ENCODE measurements at regions not wholly inside any gene's neighbourhood (a gene's known extent, or its start where the extent isn't known, plus 50 kb on each side); places are given as distances from the start of the nearest gene placed in this dataset.

DNA sequence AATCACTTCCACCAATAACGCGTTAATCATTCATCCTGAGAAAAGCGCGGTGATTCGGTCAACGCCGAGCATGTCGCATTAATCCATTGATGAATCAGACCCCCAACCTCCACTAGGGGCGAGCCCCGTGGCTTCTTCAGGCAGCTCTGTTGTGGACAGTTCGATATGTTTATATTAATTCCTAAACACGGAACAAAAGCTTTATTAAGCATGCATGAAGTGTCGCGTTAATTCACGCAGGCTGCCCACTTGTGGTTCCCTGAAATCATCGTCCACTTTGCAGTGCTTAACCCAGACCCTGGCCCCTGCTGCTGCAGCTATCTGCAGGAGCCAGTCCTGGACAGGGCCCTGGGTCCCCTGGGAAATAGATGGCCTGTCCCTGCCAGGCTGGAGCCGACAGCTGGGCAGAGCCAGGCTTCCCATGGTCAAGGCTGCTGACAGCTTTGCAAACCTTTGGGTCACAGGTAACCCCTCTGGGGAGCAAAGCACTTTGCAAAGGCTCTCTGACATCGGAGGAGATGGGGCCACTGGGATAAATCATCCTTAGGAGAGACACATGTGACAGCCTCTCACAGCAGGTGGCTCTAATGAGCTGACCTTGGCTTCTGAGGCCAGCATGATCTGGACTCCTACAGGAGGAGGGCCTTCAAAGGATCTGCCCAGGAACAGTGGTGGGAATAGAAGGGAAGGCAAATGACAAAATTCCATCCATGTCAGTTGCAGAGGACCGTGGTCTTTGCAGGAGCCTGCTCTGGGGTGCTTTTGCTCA, 137.0 kb upstream of the AJAP1 start:
- TF ChIP-seq POLR2A (IDR thresholded peaks at IDR 0.05; ENCODE audit: low read depth, low read length) (no peak), POLR2AphosphoS5 (IDR thresholded peaks at IDR 0.05; ENCODE audit: low read depth, low read length) (no peak), TAF1 (IDR thresholded peaks at IDR 0.05; ENCODE audit: low read depth, low read length) (no peak), SPI1 (IDR thresholded peaks at IDR 0.05; ENCODE audit: low read depth, low read length) (no peak)
